HG03378 (cell line): ENCODE measurements at regions not wholly inside any gene's neighbourhood (a gene's known extent, or its start where the extent isn't known, plus 50 kb on each side); places are given as distances from the start of the nearest gene placed in this dataset.

Experiments used
- ATAC-seq: cut with Tn5 transposase; IDR thresholded peaks from one replicate; pipeline ENCODE4 v1.9.1; 2021; ENCODE audit warnings: mild to moderate bottlenecking, moderate library complexity; ENCODE audit not compliant: unreplicated experiment

DNA sequence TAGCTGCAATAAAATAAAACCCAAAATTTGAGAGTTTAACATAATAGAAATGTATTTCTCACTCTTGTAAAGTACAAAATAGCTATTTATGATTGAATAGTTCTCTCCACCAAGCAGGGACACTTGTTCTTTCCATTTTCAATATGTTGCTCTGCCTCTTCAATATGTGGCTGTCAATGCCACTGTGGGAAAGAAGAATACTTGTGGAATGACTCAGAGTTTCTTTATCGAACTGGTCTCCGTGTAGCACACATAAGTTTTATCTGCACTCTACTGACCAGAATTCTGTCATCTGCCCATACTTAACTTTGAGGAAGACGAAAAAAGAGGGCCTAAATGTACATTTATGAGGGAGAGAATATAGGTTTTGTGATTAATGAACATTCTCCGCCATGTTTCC, 256.9 kb downstream of the ATXN7L3B start:
- no peak for ATAC-seq

DNA sequence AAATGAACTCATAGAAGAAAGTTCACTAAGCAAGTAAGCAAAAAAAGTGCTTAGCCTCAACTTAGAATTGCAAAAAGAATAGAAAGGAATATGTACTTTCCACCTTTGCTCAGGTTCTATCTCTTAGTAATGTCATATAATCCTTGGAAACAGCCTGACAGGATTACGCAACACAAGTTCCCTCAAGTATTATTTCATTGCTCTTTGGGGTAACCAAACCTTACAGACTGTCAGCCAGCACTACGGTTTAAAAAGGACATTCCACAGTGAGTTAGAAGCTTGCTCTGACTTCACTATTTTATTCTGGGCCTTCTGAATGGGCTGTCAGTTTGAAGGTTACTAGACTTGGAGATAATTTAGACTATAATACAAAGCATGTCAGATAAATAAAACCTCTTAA, 264.0 kb downstream of the ATXN7L3B start:
- ATAC-seq = no peak

DNA sequence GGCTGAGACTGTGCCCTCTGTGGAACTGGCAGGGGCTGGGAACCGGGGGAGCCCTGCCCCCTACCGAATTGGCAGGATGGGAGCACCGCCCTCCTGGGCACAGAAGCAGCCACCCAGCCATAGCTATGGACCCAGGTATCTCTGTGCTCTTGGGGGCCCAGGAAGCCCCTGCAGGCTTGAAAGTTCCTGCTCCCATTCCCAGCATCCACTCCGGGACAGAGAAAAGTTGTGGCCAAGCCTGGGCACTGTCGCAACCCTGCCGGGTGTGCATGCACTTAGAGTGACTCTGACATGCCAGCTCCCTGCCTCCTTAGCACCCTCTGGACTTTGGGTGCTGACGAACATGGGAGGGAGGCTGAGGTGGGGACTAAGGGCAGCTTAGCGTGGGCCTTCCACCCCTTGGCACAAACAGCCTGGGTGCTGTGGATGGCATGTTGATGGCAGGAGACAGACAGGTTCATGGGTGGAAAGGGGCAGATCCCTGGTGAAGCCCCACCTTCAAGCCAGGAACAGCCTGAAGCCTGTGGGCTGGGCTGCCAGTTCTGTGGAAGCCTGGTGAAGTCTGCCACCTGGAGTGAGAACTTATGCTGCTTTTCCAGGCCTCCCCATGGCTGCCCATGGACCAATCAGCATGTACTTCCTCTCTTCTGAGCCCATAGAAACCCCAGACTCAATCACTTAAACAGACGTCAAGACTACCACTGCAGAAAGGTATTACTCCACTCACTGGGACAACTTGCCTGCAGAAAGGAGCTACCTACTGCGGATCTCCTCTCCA, 279.0 kb downstream of the ATXN7L3B start:
- no peak for ATAC-seq

DNA sequence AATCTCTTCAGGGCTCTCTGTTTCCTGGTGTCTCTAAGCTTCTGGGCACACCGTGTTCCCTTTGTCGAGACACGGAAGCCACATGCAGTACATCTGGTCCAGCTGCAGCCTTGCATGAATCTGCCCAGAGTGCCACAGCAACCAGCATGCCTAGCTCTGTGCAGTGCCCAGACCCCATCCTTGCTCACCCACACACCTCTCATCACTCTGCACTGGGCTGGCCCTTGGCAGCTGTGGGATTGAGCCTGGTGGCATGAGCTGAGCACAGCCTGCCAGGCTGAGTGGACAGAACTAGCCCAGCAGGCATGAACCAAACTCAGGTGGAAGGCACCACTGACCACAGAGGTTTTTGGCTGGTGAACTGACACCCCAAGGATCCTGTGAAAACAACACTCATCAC, 279.9 kb downstream of the ATXN7L3B start:
- no peak for ATAC-seq

DNA sequence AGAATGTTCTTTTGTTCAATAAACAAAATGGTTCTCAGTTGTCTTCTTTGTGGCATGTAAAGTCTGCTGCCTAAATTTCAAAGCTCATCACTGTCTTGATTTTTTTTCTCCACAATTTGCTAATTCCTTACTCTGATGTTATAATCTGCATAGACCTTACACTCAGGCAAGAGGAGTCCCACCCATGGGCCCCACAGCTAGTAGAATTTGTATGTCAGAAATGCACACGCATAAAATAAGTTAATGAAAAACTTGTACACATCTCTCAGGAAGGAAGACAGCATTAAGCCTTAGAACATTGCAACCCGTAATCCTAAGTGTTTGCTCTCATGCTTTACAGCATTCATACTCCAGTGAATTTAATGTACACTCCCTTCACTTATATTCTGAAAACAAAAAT, 280.8 kb downstream of the ATXN7L3B start:
- ATAC-seq = no peak

DNA sequence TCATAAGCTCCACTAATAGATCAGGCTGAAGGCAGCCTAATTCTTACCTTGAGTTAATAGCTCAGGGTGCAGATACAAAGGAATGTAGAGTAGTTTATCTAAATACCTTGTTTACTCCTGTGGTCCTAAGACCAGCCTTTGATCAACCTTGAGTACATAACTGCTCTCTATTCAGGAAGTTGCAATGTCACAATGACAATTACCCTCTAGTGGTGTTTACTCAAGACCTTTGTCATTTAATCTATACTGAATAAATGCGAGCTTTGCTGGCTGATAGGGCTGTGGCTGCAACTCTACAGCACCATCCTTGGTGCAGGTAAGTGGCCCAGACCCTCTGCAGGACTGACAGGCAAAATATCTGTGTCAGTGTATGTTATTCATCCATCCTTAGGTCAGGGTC, 282.7 kb downstream of the ATXN7L3B start:
- no peak for ATAC-seq

DNA sequence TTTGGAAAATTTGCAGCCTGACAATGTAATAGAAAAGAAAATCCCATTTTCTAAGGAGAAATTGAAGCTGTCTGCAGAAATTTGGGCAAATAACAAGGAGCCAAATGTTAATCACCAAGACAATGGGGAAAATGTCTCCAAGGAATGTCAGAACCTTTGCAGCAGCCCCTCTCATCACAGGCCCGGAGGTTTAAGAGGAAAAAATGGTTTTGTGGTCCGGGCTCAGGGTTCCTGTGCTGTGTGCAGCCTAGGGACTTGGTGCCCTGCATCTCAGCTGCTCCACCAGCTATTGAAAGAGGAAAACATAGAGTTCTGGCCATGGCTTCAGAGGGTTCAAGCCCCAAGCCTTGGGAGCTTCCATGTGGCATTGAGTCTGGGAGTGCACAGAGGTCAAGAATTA, 298.9 kb downstream of the ATXN7L3B start:
- ATAC-seq = no peak

DNA sequence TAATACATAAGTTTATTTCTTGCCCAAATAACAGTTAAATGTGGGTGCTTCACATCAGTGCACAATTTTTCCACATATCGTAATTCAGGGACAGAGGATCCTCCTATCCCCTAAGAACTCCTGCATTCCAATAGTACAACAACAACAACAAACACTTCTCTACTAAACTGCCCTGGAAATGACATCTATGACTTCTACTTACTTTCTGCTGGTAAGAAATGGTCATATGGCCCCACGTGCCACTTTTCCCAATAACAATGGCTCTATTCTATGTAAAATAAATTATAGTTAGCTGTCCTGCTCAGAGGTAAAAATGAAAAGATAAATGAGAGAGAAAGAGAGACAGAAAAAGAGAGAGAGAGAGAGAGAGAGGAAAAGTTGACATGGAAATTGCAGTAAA, 308.5 kb downstream of the ATXN7L3B start:
- ATAC-seq = no peak

DNA sequence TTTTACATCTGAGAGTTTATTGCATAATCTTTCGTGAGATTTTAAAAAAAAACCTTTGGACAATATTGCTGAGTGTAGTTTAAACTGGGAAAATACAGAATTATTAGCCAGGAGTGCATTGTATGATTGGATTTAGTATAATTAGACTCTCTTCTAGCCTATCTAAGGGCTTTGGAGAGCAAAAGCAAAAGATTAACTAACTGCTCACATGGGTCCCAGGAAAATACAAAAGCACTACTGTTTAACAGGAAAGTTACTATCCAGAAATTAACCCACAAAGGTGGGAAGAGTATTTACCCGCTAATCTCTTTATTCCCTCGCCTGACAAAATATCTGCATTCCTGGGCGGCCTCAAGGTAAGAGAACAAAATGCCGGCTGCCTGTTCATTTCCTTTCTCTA, 309.5 kb downstream of the ATXN7L3B start:
- no peak for ATAC-seq

DNA sequence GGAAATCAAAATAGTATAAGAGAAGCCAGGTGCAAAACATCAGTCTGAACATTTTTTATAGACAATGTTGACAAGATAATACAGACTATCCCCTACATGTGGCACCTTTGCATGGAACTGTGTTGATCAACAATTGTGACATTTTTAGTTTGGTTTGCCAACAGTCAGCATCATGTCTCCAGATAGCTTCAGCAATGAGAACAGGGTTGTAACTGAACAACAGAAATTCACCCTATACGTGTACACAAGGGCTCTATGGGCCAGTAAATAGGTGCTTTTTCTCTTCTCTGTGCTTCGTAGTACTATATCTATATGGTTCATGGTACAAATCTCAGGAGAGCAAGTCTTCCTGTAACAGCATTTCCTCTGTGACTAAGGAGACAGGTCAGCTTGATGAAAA, 310.4 kb downstream of the ATXN7L3B start:
- no peak for ATAC-seq

DNA sequence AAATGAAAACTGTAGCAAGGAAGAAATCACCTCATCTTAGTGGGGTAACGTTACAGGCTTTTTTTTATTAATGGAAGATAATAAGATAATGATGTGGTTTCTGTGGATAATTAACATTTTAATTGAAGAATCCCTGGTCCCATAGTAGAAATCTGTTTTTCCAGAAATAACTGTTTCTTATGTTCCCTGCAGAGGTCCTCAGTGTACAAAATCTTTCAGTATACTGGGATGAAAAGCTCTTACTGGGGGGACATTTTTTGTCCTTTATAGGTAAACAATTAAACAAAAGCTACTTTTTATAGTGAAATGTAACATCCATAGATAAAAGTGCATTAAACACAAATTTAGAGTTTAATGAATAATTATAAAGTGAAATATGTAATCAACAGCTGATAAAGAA, 312.2 kb downstream of the ATXN7L3B start:
- no peak for ATAC-seq

DNA sequence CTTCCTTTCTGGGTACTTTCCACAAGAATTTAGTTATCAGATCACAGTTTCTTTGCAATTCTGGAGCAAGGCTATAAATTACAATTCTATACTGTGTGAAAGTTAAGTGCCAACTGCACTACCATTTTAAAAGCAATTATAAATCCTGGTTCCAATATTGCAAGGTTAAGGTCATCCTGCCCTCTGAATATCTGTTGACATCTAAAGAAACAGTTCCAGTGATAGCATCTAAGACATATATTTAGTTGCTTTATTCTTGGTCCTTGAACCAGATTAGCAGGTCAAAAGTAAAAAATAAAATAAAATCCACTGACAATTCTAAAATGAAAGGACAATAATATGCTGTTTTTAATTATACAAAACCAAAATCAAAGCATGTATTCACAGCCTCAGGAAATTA, 334.2 kb downstream of the ATXN7L3B start:
- ATAC-seq = no peak

DNA sequence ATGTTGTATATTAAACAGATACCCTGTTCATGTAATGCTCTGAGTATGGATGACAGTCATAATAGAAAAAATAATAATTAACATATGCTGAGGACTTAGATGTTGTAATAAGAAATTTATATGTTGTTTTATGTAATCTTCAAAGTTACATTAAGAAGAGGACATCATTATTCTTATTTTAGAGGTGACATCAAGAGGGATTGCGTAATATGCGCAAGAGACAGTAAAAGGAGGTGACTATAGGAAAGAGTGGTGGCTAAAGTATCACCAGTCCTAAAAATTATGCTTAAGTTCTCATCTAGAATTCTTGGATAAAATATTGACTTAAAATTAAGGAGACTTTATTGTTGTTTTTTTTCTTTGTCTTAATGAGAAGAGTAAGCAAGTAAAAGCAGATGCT, 323.9 kb downstream of the KCNC2 start:
- ATAC-seq = no peak

DNA sequence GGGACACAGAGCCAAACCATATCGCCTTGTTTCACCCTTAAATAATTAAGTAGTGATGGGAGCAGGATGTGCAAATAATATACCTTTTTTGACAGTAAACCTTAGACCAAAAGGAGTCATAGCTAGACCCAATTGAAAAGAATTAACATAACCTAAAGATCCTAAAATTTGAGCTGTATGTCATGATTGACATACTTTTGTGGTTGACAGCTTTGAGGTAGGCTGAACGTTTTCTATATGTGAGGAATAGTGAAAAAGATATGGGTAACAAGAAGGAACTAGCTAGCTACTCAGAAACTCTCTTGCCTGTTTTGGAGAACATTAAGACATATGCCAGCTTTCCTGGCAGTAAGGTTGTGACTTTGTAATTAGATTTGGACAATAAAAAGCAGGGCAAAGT, 320.6 kb downstream of the KCNC2 start:
- no peak for ATAC-seq

DNA sequence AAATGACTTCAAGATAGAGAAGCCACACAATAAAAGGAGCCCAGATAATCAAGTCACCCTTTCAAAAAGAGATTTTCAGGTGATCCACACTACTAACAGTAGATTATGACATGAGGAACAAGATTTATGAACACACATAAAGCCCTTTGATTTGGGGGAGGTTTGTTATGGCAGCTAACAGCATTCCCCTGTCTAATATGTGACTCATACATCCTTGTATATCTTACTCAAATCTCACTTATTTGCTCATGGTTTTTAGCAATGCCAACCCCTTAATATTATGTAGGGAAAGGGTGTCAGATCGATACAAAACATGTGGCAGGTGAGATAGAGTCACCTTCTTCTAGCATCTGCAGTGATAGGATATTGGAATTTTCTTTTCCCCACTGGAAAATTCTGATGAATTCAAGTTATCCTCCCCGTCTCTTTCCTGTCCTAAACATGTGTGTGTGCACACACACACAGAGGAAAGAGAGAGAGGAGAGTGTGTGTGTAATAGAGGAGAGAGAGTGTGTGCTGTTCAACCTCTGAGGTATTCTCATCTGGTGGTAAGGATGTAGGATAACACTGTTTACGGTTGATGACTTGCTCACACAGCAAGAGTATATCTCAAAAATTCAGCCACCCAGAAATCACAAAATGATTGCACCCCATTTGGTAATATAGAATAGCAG, 319.9 kb downstream of the KCNC2 start:
- peak; percentile 65 for ATAC-seq

DNA sequence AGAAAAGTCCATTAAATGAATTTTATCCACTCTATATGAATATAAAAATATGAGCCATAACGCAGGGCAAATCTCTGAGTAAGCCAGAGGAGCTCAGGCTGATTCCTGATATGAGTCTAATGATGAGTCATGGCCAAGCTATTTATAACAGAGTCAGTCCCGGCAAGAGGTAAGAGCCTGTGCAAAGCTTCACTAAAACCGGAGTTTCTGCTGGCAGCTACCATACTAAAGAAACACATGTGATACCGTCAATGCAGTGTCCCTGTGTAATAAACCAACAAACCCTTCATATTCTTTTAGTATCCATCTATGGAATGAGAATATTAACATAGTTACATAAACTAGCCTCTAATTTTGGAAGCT, 319.4 kb downstream of the KCNC2 start:
- peak; percentile 97 for ATAC-seq

DNA sequence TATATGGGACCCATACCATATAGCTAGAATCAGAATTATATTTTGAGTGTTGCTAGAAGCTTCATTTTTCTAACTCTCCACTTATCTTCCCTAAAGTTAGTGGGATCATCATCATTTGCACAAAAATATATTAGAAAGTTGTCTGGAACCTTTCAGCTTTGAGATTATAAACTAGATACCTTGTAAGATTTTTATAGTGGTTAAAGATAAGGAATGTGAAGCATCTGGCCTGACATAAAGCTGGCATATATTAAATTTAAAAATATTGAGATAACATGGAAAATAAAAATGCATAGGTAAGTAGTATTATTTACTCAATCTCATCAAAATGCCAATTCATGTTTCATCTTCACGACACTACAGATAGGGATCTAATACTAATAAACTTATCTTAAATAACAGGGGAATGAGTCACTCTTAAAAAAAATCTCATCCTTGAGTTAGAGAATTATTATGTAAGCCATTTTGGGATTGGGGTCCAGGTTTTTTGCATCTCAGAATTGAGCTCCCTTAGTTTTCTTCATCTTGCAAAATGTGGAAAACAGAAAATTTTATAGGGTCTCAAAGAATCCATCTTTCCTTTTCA, 318.5 kb downstream of the KCNC2 start:
- ATAC-seq = no peak

DNA sequence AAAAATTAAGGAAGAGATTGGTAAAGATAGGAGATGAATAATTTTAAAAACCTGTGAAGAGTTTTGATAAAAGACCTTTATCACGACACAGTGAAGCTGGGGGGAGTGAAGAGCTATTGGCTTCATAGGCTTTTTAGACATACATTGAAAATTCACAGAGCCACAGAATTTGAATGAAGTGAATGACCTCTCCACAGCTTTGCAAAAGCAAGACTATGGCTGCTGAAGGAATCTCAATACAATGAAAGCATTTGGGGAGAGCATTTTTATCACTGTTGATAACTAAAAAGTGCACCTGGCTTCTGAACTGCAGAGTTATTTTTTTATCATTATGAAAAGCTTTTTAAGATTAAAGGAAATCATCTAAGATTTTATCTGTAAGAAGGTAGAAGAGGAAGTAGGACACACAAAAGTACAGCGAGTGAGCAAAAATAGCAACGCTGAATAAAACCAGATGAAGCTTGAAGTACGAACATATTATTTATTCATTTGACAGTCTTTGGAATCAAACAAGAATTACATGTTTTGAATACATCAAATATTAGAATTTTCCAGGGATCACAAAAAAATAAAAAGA, 317.5 kb downstream of the KCNC2 start:
- no peak for ATAC-seq

DNA sequence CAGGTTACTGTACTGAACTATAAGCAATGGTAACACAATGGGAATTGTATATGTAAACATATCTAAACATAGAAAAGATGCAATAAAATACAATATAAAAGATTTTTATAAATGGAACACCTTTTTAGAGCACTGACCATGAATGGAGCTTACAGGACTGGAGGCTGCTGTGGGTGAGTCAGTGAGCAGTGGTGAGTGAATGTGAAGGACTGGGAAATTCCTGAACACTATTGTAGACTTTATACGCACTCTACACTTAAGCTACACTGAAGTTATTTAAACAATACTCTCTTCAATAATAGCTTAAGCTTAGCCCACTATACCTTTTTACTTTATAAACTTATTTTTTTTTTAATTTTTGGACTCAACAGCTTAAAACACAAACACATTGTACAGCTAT, 313.5 kb downstream of the KCNC2 start:
- no peak for ATAC-seq

DNA sequence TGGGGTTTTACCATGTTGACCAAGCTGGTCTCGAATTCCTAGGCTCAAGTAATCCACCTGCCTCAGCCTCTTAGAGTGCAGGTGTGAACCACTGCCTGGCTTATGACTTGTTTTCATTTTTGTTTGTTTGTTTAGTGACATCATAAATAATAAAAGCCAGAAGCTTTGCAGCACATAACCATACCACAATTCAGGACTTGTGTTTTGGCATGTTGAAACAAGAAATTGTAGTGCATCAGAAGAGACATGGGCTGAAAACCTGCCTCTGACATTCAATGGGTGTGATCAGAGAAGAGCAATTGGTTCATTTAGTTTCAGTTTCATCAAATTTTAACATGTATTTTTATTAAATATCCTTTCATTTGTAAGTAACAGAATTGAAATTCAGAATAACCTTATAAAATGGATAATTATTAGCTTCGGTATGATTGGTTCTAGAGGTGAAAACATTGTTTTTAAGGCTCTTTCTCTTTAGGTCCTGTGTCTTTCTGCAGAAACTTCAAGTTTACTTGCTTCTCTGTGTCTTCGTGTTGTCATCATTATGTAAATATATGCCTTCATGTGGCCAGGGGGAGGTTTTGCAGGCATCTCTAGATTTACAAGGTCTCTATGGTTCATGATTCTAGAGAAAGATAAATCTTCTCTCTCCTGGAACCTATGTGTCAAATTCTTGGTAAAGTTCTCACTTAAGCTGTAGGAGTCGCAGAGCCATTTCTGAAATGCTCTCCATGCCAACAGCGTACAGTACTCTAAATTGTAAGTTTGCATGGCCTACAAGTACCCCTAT, 312.0 kb downstream of the KCNC2 start:
- no peak for ATAC-seq
